DMS114 treated with DMSO at 0.1 percent for 48 hours (cell line): ENCODE measurements at regions not wholly inside any gene's neighbourhood (a gene's known extent, or its start where the extent isn't known, plus 50 kb on each side); places are given as distances from the start of the nearest gene placed in this dataset.
"Not testable (repeated sequence)": the region's sequence is repeated elsewhere in the genome, so short reads cannot be mapped to it uniquely, and the experiment has no call there.

Experiments used
- DNase-seq: peaks from one replicate; lab custom pipeline; 2025; ENCODE audit not compliant: unreplicated experiment; lab: John Stamatoyannopoulos, UW

- no peak for DNase-seq
Observed at GRCh38 chr4:138636781-138637180, 378.8 kb upstream of the NOCT start.

GRCh38 chr4:138634915-138635314 lies 380.7 kb upstream of the NOCT start:
- DNase-seq = no peak

- DNase-seq = no peak
Observed at GRCh38 chr4:138633580-138633904, 382.0 kb upstream of the NOCT start.

- no peak for DNase-seq
Observed at GRCh38 chr4:138632856-138633579, 382.6 kb upstream of the NOCT start.

- no peak for DNase-seq
Observed at GRCh38 chr4:138630666-138631065, 384.9 kb upstream of the NOCT start.

GRCh38 chr4:138629669-138630068 lies 385.9 kb upstream of the NOCT start:
- DNase-seq = no peak

- no peak for DNase-seq
Observed at GRCh38 chr4:138627096-138627495, 384.9 kb upstream of the SLC7A11 start.

GRCh38 chr4:138622362-138622761 lies 380.2 kb upstream of the SLC7A11 start:
- not testable (repeated sequence) for DNase-seq

- DNase-seq = no peak
Observed at GRCh38 chr4:138616775-138617174, 374.6 kb upstream of the SLC7A11 start.

- no peak for DNase-seq
Observed at GRCh38 chr4:138614398-138615142, 372.4 kb upstream of the SLC7A11 start.

- no peak for DNase-seq
Observed at GRCh38 chr4:138612428-138612827, 370.3 kb upstream of the SLC7A11 start.

GRCh38 chr4:138611721-138612120 lies 369.6 kb upstream of the SLC7A11 start:
- DNase-seq = no peak

GRCh38 chr4:138611017-138611416 lies 368.9 kb upstream of the SLC7A11 start:
- no peak for DNase-seq

GRCh38 chr4:138609943-138610350 lies 367.8 kb upstream of the SLC7A11 start:
- DNase-seq = no peak

GRCh38 chr4:138604556-138604955 lies 362.4 kb upstream of the SLC7A11 start:
- DNase-seq = no peak

- DNase-seq = no peak
Observed at GRCh38 chr4:138602664-138603063, 360.5 kb upstream of the SLC7A11 start.

GRCh38 chr4:138599965-138600364 lies 357.8 kb upstream of the SLC7A11 start:
- DNase-seq = no peak

- no peak for DNase-seq
Observed at GRCh38 chr4:138598226-138598625, 356.1 kb upstream of the SLC7A11 start.

- DNase-seq = no peak
Observed at GRCh38 chr4:138596896-138597295, 354.7 kb upstream of the SLC7A11 start.

GRCh38 chr4:138595731-138596460 lies 353.7 kb upstream of the SLC7A11 start:
- no peak for DNase-seq

GRCh38 chr4:138595171-138595570 lies 353.0 kb upstream of the SLC7A11 start:
- no peak for DNase-seq

- DNase-seq = no peak
Observed at GRCh38 chr4:138592796-138593195, 350.6 kb upstream of the SLC7A11 start.
